ENCODE measurements at regions not wholly inside any gene's neighbourhood (a gene's known extent, or its start where the extent isn't known, plus 50 kb on each side); places are given as distances from the start of the nearest gene placed in this dataset.

DNA sequence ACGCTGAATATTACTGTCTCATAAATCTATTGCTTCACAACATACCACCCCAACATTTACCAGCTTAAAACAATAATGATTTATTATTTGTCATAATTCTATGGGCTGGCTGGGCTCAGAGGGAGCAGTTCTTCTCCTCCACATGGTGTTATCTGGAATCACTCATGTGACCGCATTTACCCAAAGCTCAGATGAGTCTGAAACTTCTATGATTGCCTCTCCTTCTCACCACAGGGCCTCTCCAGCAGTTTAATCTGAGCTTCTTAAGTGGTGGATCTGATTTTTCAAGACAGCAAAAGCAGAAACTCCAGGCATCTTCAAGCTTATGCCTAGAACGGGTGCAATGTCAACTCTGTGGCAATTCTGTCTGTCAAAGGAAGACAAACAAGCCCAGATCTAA, 210.3 kb upstream of the ADRA1B start:
- Mint-ChIP-seq H3K4me1 (ENCODE audit: low read depth) (no peaks in the 10 kb centered on the region), H3K9me3 (peaks cover 8% of the 10 kb centered on the region), H3K36me3 (ENCODE audit: low read depth) (no peaks in the 10 kb centered on the region), H3K27ac (no peak overlapping the region), H3K4me3 (no peak overlapping the region), H3K27me3 (ENCODE audit: low read depth) (peaks cover 7% of the 10 kb centered on the region)
- CTCF ChIA-PET: interaction anchor here (0.6 kb wide), 1 partner anchor 281 kb away, joined by 3 read pairs; no protein-coding TSS in a partner anchor
- intact Hi-C loops (cut with micrococcal nuclease): no loop called here
- no peak for DNase-seq

DNA sequence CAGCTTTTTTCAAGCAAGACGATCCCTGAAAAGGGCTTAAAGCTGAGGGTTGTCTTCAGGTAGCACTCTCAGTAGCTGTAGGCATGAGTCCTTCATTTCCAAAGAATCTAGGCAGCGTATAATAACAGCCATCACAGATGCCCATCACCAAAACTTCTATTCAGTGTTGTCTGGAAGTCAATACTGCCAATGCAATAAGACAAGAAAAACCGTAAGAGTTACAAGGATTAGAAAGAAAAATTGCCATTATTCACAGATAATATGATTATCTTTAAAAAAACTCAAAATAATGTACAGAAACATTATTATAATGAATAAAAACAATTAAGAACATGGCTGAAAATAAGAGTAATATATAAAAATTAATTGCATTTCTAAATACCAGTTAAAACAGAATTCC, 208.2 kb upstream of the ADRA1B start:
- CTCF ChIA-PET: no interaction called here
- Mint-ChIP-seq H3K36me3 (ENCODE audit: low read depth) (no peaks in the 10 kb centered on the region), H3K27me3 (ENCODE audit: low read depth) (peaks cover 5% of the 10 kb centered on the region), H3K4me1 (ENCODE audit: low read depth) (no peaks in the 10 kb centered on the region), H3K4me3 (no peak overlapping the region), H3K27ac (no peak overlapping the region), H3K9me3 (peaks cover 8% of the 10 kb centered on the region)
- intact Hi-C loops (cut with micrococcal nuclease): no loop called here
- DNase-seq: no peak

DNA sequence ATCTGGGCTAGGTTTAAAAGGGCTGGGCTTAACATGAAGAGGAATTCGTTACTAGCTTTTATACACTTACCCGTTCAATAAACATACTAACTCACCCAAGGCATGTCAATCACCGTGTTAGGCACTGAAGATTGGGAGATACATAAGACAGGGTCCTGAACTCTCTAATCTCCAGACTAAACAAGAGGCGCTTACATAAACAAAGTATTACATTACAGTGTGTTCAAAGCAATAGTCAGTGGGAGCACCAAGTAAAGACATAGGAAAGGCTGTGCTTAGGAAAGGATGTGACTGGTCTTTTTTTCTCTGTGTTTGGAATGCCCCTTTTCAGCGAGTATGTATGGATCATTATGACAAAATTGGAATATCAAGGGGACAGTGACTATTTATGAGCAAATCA, 203.6 kb upstream of the ADRA1B start:
- Mint-ChIP-seq H3K27ac (no peak overlapping the region), H3K4me1 (ENCODE audit: low read depth) (no peaks in the 10 kb centered on the region), H3K9me3 (peaks cover 2% of the 10 kb centered on the region), H3K4me3 (no peak overlapping the region), H3K36me3 (ENCODE audit: low read depth) (no peaks in the 10 kb centered on the region), H3K27me3 (ENCODE audit: low read depth) (peaks cover 11% of the 10 kb centered on the region)
- CTCF ChIA-PET: interaction anchor here (0.5 kb wide), 1 partner anchor 146 kb away, joined by 3 read pairs; no protein-coding TSS in a partner anchor
- intact Hi-C loops (cut with micrococcal nuclease): no loop called here
- no peak for DNase-seq

DNA sequence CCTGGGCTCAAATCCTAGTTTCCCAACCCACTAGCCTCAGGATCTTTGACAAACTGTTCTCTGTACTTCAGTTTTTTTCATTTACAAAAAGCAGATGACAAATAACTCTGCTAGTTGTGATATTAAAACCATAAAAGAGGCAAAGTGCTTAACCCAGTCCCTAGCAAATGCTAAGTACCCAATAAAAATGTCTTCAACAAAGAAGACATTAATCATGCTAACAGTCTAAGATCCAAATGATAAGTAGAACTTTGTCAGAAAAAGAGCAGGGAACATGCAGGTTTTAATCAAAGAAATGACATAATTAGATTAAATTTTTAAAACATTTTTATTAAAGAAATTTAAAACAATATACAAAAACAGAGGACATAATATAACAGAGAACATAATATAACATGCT, 203.0 kb upstream of the ADRA1B start:
- Mint-ChIP-seq H3K27ac (no peak overlapping the region), H3K27me3 (ENCODE audit: low read depth) (peaks cover 12% of the 10 kb centered on the region), H3K4me3 (no peak overlapping the region), H3K9me3 (no peaks in the 10 kb centered on the region), H3K4me1 (ENCODE audit: low read depth) (no peaks in the 10 kb centered on the region), H3K36me3 (ENCODE audit: low read depth) (no peaks in the 10 kb centered on the region)
- CTCF ChIA-PET: no interaction called here
- DNase-seq: no peak
- intact Hi-C loops (cut with micrococcal nuclease): no loop called here

DNA sequence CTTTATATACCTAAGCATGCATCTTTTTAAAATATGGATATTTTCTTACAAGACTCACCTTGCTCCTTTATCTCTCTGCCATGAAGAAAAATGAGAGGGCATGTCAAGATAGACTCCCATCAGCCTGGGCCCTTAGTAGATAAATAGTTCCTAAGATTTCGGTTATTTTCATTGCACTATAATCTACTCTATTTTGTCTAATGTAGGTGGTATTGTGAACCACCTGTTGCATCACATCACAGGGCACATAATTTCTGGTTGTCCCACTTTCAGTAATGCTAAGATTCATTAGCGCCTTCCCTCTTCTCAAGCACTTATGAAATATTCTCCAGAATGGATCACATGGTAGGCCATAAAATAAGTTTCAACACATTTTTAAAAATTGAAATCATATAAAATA, 202.5 kb upstream of the ADRA1B start:
- H3K36me3 Mint-ChIP-seq (ENCODE audit: low read depth): no peaks in the 10 kb centered on the region
- intact Hi-C loops (cut with micrococcal nuclease): no loop called here
- no peak for DNase-seq
- CTCF ChIA-PET: no interaction called here
- H3K4me1 Mint-ChIP-seq (ENCODE audit: low read depth): no peaks in the 10 kb centered on the region
- H3K27ac Mint-ChIP-seq: no peak overlapping the region
- no peaks in the 10 kb centered on the region for H3K9me3 Mint-ChIP-seq
- H3K4me3 Mint-ChIP-seq: no peak overlapping the region
- peaks cover 12% of the 10 kb centered on the region for H3K27me3 Mint-ChIP-seq (ENCODE audit: low read depth)

DNA sequence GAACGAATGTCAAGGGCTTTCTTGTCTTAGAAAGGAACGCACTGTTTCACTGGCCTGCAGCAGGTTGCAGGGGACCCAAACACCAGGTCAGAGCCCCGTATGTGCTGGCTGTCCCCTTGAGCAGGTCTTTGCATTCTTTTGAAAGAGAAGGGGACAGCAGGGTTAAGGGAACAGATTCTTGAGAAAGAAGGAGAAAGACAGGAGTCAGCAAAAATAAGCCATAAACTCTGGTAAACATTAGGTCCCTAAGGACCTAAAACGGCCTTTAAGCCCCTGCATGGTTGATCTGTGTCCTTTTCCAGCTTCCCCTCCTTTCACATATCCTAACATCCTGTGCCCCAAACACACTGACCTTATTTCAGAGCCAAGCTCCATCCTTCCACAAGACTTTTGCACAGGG, 190.8 kb upstream of the ADRA1B start:
- CTCF ChIA-PET: no interaction called here

DNA sequence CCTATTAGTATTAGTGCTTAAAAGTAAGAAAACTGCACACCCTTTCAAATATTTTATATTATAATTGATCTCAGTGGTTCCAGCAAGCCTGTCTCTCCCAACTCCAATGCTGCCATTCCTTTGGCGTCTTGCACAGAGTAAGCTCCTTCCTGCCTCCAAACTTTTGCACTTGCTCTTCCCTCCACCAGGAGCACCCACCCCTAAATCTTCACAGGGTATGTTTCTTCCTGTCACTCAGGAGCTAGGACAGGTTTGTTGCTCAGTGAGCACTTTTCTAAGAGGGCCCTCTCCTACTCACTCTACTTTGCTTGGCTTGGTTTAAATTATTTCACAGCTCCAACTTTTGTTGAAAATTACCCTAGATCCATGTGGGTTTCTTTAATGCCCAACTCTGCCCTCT, 189.1 kb upstream of the ADRA1B start:
- Mint-ChIP-seq H3K4me1 (ENCODE audit: low read depth) (no peaks in the 10 kb centered on the region), H3K27ac (no peak overlapping the region), H3K9me3 (no peaks in the 10 kb centered on the region), H3K27me3 (ENCODE audit: low read depth) (peaks cover 14% of the 10 kb centered on the region), H3K4me3 (no peak overlapping the region), H3K36me3 (ENCODE audit: low read depth) (no peaks in the 10 kb centered on the region)
- intact Hi-C loops (cut with micrococcal nuclease): no loop called here
- CTCF ChIA-PET: no interaction called here
- no peak for DNase-seq

More for the DNA sequence above, 190.8 kb upstream of the ADRA1B start:
- Mint-ChIP-seq H3K36me3 (ENCODE audit: low read depth) (no peaks in the 10 kb centered on the region), H3K27me3 (ENCODE audit: low read depth) (peaks cover 15% of the 10 kb centered on the region), H3K4me3 (no peak overlapping the region), H3K4me1 (ENCODE audit: low read depth) (no peaks in the 10 kb centered on the region), H3K27ac (no peak overlapping the region), H3K9me3 (no peaks in the 10 kb centered on the region)
- no peak for DNase-seq
- intact Hi-C loops (cut with micrococcal nuclease): no loop called here

DNA sequence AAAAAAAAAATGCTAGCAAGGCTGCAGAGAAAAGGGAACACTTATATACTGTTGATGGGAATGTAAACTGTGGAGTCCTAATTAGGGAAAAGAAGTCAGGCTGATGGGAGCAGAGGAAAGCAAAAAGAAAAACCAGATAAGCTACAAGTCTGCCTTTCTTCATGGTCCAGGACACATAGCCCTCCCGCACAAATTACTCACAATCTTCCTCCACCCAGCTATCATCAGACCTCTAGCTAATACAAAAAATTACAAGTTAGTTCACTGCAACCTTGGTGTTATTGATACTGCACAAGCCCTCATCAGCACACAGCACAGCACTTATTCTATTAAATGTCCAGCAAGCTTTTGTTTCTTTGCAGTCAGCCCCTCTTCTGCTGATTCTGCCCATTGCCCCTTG, 186.0 kb upstream of the ADRA1B start:
- intact Hi-C loops (cut with micrococcal nuclease): no loop called here
- Mint-ChIP-seq H3K36me3 (ENCODE audit: low read depth) (no peaks in the 10 kb centered on the region), H3K4me3 (no peak overlapping the region), H3K4me1 (ENCODE audit: low read depth) (peaks cover 3% of the 10 kb centered on the region), H3K27ac (no peak overlapping the region), H3K27me3 (ENCODE audit: low read depth) (peaks cover 17% of the 10 kb centered on the region), H3K9me3 (no peaks in the 10 kb centered on the region)
- CTCF ChIA-PET: no interaction called here
- no peak for DNase-seq

DNA sequence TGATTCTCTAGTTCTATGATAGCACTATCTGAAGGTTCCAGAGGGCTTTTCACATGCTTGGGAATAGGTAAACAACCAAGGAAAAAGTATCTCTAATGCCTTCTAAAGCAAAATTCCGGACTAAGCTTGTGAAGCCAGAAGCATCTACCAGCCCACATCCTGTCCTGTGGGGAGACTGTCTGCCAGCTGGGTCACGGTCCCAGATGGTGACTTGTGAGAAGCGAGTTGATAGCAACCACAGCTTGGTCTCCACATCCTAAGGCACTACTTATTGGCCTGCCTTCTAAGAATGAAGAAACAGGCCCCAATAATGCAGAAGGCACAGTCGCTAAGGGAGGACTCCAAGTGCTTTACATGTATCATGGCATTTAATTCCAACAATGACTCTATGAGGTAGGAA, 184.1 kb upstream of the ADRA1B start:
- Mint-ChIP-seq H3K9me3 (no peaks in the 10 kb centered on the region), H3K27ac (no peak overlapping the region)

DNA sequence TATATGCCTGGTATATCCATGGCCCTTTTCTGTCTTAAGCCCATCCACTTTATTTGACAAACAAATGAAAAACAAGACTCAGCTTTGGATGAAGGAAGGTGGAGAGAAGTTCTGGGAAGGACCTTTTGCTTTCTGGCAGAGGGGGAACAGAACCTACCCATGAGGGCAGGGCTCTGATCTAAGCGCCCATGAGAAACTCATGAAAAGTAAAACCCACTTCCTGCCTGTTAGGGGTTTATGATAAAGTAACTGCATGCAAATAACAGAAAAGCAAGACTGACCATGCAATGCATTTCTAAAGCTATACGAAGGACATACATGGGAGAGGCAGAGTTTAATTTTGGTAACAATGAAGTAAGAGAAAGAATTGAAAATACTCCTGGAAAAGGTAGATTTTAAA, 181.9 kb upstream of the ADRA1B start:
- peaks cover 3% of the 10 kb centered on the region for H3K4me1 Mint-ChIP-seq (ENCODE audit: low read depth)
- no peak for DNase-seq
- H3K4me3 Mint-ChIP-seq: no peak overlapping the region
- no peak overlapping the region for H3K27ac Mint-ChIP-seq
- CTCF ChIA-PET: no interaction called here
- peaks cover 11% of the 10 kb centered on the region for H3K27me3 Mint-ChIP-seq (ENCODE audit: low read depth)
- no peaks in the 10 kb centered on the region for H3K9me3 Mint-ChIP-seq
- no peaks in the 10 kb centered on the region for H3K36me3 Mint-ChIP-seq (ENCODE audit: low read depth)
- intact Hi-C loops (cut with micrococcal nuclease): no loop called here

More for the DNA sequence above, 184.1 kb upstream of the ADRA1B start:
- Mint-ChIP-seq H3K4me3 (no peak overlapping the region), H3K27me3 (ENCODE audit: low read depth) (peaks cover 17% of the 10 kb centered on the region), H3K4me1 (ENCODE audit: low read depth) (peaks cover 3% of the 10 kb centered on the region), H3K36me3 (ENCODE audit: low read depth) (no peaks in the 10 kb centered on the region)
- CTCF ChIA-PET: no interaction called here
- intact Hi-C loops (cut with micrococcal nuclease): no loop called here
- no peak for DNase-seq

DNA sequence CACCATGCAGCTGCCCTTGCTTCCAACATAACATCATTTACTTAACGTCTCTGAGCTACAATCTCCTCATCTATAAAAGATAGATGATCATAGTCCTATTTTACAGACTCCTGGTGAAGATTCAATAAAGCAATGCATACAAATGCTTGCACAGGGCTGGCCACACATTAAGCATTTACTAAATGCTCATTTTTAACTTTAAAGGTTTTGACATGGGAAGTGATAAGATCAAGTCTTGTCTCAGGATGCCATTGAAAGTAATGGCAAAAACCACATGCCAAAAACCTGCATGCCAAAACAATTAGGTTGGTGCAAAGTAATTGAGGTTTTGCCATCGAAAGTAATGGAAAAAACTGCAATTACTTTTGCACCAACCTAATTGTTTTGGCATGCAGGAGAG, 181.2 kb upstream of the ADRA1B start:
- no peaks in the 10 kb centered on the region for H3K9me3 Mint-ChIP-seq
- H3K4me1 Mint-ChIP-seq (ENCODE audit: low read depth): peaks cover 3% of the 10 kb centered on the region
- peaks cover 10% of the 10 kb centered on the region for H3K27me3 Mint-ChIP-seq (ENCODE audit: low read depth)
- no peak overlapping the region for H3K4me3 Mint-ChIP-seq
- no peaks in the 10 kb centered on the region for H3K36me3 Mint-ChIP-seq (ENCODE audit: low read depth)
- H3K27ac Mint-ChIP-seq: no peak overlapping the region
- intact Hi-C loops (cut with micrococcal nuclease): no loop called here
- CTCF ChIA-PET: no interaction called here
- no peak for DNase-seq

DNA sequence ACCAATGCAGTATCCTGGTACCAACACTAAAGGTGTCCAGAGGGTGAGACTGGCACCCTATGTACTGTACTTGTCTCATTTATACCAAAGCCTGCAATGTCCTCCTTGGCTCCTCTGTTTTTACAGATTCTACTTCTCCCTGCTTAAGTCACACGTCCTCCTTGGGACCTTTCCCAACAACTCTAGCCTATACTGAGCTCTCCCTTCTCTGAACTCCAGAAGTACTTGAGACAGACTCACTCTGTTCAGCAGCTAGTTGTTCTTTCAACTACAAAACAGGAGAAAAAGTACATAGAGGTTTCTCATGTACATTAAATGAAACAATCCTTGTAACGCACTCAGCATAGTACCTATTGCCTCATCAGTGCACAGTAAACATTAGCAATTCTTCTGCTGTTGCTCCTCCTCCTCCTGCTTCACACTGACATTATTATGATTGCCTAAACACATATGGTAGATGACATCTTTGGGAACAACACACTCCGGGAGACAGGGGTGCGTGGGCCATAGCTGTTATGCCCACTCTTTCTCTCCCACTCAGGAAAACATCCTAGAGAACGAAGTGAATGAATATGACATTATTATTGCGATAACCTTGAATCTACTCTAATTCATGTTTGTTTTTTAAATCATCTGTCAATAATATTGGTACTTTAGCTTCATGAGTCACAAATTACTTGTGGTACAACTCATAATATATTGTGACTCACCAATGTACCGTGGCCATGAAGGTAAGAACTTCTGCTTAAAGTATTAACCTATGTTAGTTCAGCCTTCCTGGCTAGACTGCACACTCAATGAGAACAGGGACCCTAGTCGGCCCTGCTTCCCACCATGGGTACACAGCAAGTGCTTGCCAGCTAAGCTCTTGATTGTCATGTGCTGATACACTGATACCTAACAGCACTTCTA, 180.3 kb upstream of the ADRA1B start:
- CTCF ChIA-PET: no interaction called here
- peaks cover 12% of the 10 kb centered on the region for H3K27me3 Mint-ChIP-seq (ENCODE audit: low read depth)
- no peak overlapping the region for H3K27ac Mint-ChIP-seq
- DNase-seq: no peak
- H3K9me3 Mint-ChIP-seq: no peaks in the 10 kb centered on the region
- intact Hi-C loops (cut with micrococcal nuclease): no loop called here
- H3K4me1 Mint-ChIP-seq (ENCODE audit: low read depth): peaks cover 3% of the 10 kb centered on the region
- no peak overlapping the region for H3K4me3 Mint-ChIP-seq
- no peaks in the 10 kb centered on the region for H3K36me3 Mint-ChIP-seq (ENCODE audit: low read depth)

DNA sequence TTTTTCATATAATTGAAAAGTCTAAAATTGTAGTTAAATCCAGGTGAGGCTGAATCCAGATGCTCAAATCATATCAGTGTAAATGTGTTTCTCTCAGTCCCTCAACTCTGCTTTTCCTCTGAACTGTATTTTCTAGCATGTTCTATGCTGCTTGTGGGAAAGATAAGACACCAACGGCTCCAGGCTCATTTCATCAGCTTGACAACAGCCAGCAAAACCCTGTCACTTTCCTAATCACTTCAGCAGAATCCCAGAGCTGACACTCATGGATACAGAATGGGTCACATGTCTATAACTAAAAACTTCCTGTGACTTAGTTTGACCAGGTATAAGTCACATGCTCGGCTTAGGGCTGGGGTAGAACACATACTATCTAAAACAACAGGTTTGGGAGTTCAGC, 179.4 kb upstream of the ADRA1B start:
- intact Hi-C loops (cut with micrococcal nuclease): no loop called here
- Mint-ChIP-seq H3K9me3 (peaks cover 1% of the 10 kb centered on the region), H3K4me1 (ENCODE audit: low read depth) (peaks cover 3% of the 10 kb centered on the region), H3K27ac (no peak overlapping the region), H3K4me3 (no peak overlapping the region), H3K36me3 (ENCODE audit: low read depth) (no peaks in the 10 kb centered on the region), H3K27me3 (ENCODE audit: low read depth) (peaks cover 12% of the 10 kb centered on the region)
- no peak for DNase-seq
- CTCF ChIA-PET: interaction anchor here (0.9 kb wide), 1 partner anchor 11 kb away, joined by 3 read pairs; no protein-coding TSS in a partner anchor

Data from activated naive CD4-positive, alpha-beta T cell treated with anti-CD3 and anti-CD28 coated beads for 36 hours (primary cell).